VCaP (cell line): ENCODE measurements at regions not wholly inside any gene's neighbourhood (a gene's known extent, or its start where the extent isn't known, plus 50 kb on each side); places are given as distances from the start of the nearest gene placed in this dataset.

ENCODE experiments used
- H3K27ac ChIP-seq: fragments of 450-650 bp; 2 replicates; pipeline ENCODE4 v1.5.1; 2017
- TF ChIP-seq, protein P1 (sequence below): fragments of 450-650 bp; conservative IDR thresholded peaks from 2 replicates; pipeline ENCODE4 v1.5.1; 2017; ENCODE audit warnings: mild to moderate bottlenecking, moderate library complexity

DNA sequence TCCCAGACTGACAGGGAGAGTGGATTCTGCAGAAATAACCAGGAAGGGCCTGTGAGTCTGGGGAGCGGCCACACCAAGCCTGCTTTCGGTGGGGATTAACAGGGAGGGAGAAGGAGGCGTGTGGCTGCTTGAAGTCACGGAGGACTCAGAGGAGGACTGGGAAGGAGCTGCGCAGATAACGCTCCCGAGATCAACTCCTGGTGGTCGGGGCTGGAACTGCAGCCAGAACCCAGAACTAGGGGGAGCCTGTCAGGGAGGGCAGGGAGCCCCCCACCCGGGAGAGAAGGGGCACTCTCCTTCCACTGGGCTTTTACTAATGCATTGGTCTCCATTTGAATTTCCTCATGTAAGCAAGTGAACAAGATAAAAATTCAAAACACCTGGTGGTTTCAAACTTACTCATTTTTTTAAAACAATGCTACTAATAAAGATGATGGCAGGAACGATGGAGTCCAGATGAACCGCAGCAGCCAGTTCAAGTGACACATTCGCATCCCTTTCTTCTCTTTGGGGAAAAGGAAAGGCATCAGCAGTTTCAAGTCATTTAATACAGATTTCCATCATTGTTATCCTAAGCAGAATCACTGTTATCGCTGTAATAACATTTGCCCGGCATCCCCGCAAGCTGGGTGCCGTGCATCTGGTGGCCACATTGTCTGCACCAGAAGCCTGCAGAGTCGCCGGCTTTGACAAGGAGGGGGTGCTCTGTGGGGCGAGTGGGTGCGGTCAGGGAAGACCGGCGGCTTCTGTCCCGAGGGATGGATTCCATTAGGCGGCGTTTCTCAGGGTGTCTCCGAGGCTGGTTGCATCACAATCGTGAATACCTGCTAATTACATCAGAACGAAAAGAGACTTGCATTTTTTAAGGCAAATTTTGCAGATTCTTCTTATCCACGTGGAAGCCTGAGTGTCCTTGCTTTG lies 183.0 kb downstream of the FOXL1 start:
- TF ChIP-seq, protein P1, sequence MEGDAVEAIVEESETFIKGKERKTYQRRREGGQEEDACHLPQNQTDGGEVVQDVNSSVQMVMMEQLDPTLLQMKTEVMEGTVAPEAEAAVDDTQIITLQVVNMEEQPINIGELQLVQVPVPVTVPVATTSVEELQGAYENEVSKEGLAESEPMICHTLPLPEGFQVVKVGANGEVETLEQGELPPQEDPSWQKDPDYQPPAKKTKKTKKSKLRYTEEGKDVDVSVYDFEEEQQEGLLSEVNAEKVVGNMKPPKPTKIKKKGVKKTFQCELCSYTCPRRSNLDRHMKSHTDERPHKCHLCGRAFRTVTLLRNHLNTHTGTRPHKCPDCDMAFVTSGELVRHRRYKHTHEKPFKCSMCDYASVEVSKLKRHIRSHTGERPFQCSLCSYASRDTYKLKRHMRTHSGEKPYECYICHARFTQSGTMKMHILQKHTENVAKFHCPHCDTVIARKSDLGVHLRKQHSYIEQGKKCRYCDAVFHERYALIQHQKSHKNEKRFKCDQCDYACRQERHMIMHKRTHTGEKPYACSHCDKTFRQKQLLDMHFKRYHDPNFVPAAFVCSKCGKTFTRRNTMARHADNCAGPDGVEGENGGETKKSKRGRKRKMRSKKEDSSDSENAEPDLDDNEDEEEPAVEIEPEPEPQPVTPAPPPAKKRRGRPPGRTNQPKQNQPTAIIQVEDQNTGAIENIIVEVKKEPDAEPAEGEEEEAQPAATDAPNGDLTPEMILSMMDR: peak; percentile 44
- no peak overlapping the region for H3K27ac ChIP-seq

DNA sequence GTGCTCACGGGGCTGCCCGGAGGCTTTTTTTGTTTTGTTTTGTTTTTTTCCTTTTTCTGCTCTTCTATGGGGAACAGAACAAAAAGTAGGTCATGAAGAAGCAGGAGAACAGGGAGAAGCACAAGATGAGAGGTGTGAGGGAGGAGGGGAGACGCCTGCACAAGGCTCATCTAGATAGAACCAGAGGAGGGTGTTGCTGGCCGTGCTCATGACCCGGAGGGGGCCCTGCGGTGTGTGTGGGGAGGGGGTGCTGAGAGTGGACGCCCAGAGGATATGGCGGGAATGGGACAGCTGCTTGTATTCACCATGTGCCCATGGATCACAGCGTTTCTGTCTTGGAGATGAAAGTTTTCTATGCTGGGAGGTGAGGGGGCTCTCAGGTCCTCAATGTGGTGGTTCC lies 183.7 kb downstream of the FOXL1 start:
- TF ChIP-seq, protein P1: no peak
- H3K27ac ChIP-seq: no peak overlapping the region

DNA sequence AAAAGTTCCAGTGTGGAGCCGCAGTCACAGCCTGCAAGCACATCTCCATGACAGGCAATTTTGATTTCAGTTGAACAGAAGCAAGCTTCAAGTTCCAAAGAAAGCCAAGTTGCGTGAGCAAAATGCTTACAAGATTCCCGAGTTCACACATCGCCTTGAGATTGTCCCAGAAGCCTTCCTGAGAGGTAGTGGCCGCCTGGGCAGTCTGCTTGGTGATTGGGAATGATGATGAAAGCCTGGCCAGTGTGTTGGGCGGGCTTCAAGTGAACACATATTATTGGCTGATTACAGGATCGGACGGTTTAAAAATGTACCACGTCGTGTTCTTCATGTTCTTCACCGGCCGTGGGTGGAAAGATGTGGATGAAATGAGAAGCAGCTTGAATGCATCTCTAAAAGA lies 185.5 kb downstream of the FOXL1 start:
- H3K27ac ChIP-seq: no peak overlapping the region
- TF ChIP-seq, protein P1: no peak

DNA sequence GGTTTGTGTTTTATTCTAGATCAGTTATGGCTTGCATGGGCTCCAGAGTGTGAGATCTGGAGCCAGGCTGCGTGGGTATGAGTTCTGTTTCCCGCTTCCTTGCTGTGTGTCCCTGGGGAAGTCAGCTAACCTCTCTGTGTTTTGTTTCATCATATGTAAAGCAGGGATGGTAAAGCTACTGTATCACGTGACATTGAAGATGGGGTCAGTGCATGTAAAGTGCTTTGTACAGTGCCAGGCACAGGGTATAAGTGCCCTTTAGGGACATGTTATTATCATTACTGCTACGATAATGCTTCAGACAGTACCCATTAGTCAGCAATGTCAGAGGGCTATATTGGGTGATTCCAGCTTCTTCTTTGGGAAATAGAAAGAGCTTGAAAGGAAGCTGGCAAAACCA lies 186.2 kb downstream of the FOXL1 start:
- TF ChIP-seq, protein P1: no peak
- H3K27ac ChIP-seq: no peak overlapping the region

DNA sequence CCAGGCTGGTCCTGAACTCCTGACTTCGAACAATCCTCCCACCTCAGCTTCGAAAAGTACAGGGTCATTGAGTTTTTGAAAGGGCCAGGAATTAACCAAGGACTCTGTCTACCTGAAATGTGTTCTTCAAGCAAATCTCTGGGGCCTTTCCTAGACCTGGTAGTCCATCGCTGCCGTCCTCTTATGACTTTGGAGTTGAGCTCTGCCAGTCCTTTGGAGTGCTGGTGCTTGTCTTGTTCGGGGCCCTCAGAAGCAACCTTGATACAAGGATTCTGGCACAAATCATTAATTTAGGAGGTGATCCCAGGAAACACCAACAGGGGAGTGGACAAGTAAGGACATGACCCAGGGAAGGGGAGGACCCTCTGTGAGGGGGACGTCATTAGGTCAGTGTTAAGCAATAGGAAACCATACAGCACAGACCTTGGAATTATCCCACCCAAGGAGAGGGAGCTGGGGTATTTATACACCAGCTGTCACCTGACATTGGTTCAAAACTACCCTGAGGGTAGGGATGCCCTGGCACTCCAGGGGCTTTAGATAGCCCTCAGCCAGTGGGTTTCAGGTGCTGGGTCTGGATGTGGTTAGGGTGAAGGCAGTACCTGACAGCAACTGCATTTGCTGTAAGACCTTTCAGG lies 187.2 kb downstream of the FOXL1 start:
- TF ChIP-seq, protein P1: no peak
- no peak overlapping the region for H3K27ac ChIP-seq

DNA sequence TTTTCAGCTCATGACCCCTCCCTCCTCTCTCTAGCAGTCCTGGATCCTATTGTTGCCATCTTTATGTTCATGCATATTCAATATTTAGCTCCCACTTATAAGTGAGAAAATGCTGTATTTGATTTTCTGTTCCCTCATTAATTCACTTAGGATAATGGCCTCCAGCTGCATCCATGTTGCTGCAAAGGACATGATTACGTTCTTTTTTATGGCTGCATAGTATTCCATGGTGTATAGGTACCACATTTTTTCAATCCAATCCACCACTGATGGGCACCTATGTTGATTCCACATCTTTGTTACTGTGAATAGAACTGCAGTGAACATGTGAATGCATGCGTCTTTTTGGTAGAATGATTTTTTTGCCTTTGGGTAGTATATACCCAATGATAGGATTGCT lies 188.4 kb downstream of the FOXL1 start:
- TF ChIP-seq, protein P1: no peak
- H3K27ac ChIP-seq: no peak overlapping the region

DNA sequence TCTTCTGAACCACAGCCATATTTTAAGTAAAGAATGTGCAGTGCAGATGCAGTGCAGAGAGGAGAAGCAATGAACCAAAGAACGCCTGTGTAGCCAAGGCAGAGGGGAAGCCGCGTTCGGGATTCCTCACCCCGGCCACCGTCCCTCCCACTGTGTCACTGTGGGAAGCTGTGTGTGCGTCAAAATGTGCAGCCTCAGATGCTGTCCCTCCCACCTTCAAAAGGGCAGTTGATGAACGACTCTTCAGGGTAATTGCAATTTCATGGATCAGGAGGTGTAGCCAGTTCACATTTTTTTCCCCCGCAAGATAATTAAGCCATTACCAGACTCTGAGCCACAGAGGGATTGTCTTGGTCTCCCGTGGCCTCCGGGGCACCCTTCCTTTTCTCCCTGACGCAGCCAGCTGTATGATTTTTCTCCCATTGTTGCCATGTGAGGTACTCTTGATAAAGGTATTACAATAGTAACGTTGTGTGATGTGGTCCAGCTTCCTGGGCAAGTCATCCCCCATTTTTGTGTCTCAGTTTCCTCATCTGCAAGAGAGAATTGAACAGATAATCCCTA lies 190.0 kb downstream of the FOXL1 start:
- no peak overlapping the region for H3K27ac ChIP-seq
- TF ChIP-seq, protein P1: no peak
